MCF 10A (cell line): ENCODE measurements at regions not wholly inside any gene's neighbourhood (a gene's known extent, or its start where the extent isn't known, plus 50 kb on each side); places are given as distances from the start of the nearest gene placed in this dataset.

Source experiments
- BruUV-seq: library from RNA; stranded (reverse); fragments of 400-500 nt; replicated peaks from 2 replicates; lab custom pipeline; 2021; lab: Mats Ljungman, UMichigan
- CTCF ChIA-PET: fragments of 300-600 bp; sonication (Branson Sonifier 250); formaldehyde crosslinking; extraction: SDS; loops from one replicate; lab custom pipeline; 2021; ENCODE audit warnings: antibody characterized with exemption, inconsistent platforms; lab: Yijun Ruan, JAX
- POLR2A ChIA-PET: fragments of 300-600, 350-650 bp; sonication (Branson Sonifier 250); formaldehyde crosslinking; extraction: SDS; loops from one replicate; lab custom pipeline; 2020; ENCODE audit warnings: antibody characterized with exemption, inconsistent platforms; lab: Yijun Ruan, JAX
- DNase-seq: peaks from one replicate; pipeline ENCODE4 v3.0.0-alpha.2; 2018; ENCODE audit not compliant: unreplicated experiment
- H3K27ac Mint-ChIP-seq: one replicate; pipeline ENCODE4 v1.8.0; 2022; ENCODE audit warnings: mild to moderate bottlenecking, low read depth, mixed read lengths; ENCODE audit not compliant: unreplicated experiment
- H3K27me3 Mint-ChIP-seq: one replicate; pipeline ENCODE4 v1.8.0; 2022; ENCODE audit warnings: mixed read lengths; ENCODE audit not compliant: insufficient read depth, unreplicated experiment
- H3K36me3 Mint-ChIP-seq: one replicate; pipeline ENCODE4 v1.8.0; 2022; ENCODE audit warnings: mild to moderate bottlenecking, moderate library complexity, mixed read lengths; ENCODE audit not compliant: insufficient read depth, unreplicated experiment
- H3K4me1 Mint-ChIP-seq: one replicate; pipeline ENCODE4 v1.8.0; 2022; ENCODE audit warnings: mixed read lengths; ENCODE audit not compliant: insufficient read depth, unreplicated experiment
- H3K4me3 Mint-ChIP-seq: one replicate; pipeline ENCODE4 v1.8.0; 2022; ENCODE audit warnings: mild to moderate bottlenecking, moderate library complexity, mixed read lengths; ENCODE audit not compliant: unreplicated experiment
- H3K9me3 Mint-ChIP-seq: one replicate; pipeline ENCODE4 v1.8.0; 2022; ENCODE audit warnings: mixed read lengths; ENCODE audit not compliant: unreplicated experiment
- CTCF ChIP-seq: fragments of 200-600 bp; IDR thresholded peaks from one replicate; pipeline ENCODE4 v1.8.0; 2022; ENCODE audit warnings: antibody characterized with exemption, mild to moderate bottlenecking; ENCODE audit not compliant: unreplicated experiment
- intact Hi-C: fragments of 100-400 bp; cut with micrococcal nuclease; formaldehyde crosslinking; loops from 2 replicates; pipeline ENCODE4 v1.14.1; 2022

- intact Hi-C loops = no loop called here
- Mint-ChIP-seq H3K27me3 (peaks cover 16% of the 10 kb centered on the region), H3K9me3 (no peaks in the 10 kb centered on the region), H3K4me3 (no peak overlapping the region), H3K4me1 (peaks cover 26% of the 10 kb centered on the region), H3K27ac (peak overlapping the region; percentile 18), H3K36me3 (no peaks in the 10 kb centered on the region)
- ChIA-PET CTCF (interaction anchor here (0.5 to 0.9 kb wide), 2 partner anchors 16 to 76 kb away, joined by 3 read pairs; no protein-coding TSS in a partner anchor), POLR2A (interaction anchor here (1.1 kb wide), 1 partner anchor 8 kb away, joined by 4 read pairs; no protein-coding TSS in a partner anchor)
- TF ChIP-seq CTCF = no peak
- BruUV-seq = no TSS peak
- peak; percentile 63 for DNase-seq
Observed at GRCh38 chr10:7085913-7086589, 324.8 kb downstream of the SFMBT2 start.

GRCh38 chr10:7085147-7085912 lies 325.5 kb downstream of the SFMBT2 start:
- H3K27ac Mint-ChIP-seq = peak overlapping the region; percentile 18
- peaks cover 23% of the 10 kb centered on the region for H3K27me3 Mint-ChIP-seq
- intact Hi-C loops = no loop called here
- BruUV-seq = no TSS peak
- H3K36me3 Mint-ChIP-seq = no peaks in the 10 kb centered on the region
- H3K4me1 Mint-ChIP-seq = peaks cover 20% of the 10 kb centered on the region
- no peak overlapping the region for H3K4me3 Mint-ChIP-seq
- ChIA-PET CTCF (interaction anchor here (0.5 to 1.0 kb wide), 5 partner anchors 16 to 82 kb away, joined by 3 to 4 read pairs (median 3); no protein-coding TSS in a partner anchor), POLR2A (interaction anchor here (0.6 to 1.1 kb wide), 2 partner anchors 8 to 171 kb away, joined by 3 to 4 read pairs; no protein-coding TSS in a partner anchor)
- H3K9me3 Mint-ChIP-seq = no peaks in the 10 kb centered on the region
- TF ChIP-seq CTCF = no peak
- no peak for DNase-seq

- H3K9me3 Mint-ChIP-seq = no peaks in the 10 kb centered on the region
- no TSS peak for BruUV-seq
- no peak overlapping the region for H3K4me3 Mint-ChIP-seq
- peak; percentile 13 for DNase-seq
- ChIA-PET CTCF (interaction anchor here (0.6 to 1.0 kb wide), 3 partner anchors 30 to 1143 kb away, joined by 3 to 4 read pairs (median 3); no protein-coding TSS in a partner anchor), POLR2A (no interaction called here)
- H3K4me1 Mint-ChIP-seq = peaks cover 16% of the 10 kb centered on the region
- H3K27ac Mint-ChIP-seq = no peak overlapping the region
- TF ChIP-seq CTCF = no peak
- intact Hi-C loops = no loop called here
- peaks cover 23% of the 10 kb centered on the region for H3K27me3 Mint-ChIP-seq
- H3K36me3 Mint-ChIP-seq = no peaks in the 10 kb centered on the region
Observed at GRCh38 chr10:7084280-7085005, 326.4 kb downstream of the SFMBT2 start.

- peaks cover 23% of the 10 kb centered on the region for H3K27me3 Mint-ChIP-seq
- no peak for TF ChIP-seq CTCF
- peaks cover 11% of the 10 kb centered on the region for H3K4me1 Mint-ChIP-seq
- intact Hi-C loops = no loop called here
- no peak overlapping the region for H3K27ac Mint-ChIP-seq
- H3K36me3 Mint-ChIP-seq = no peaks in the 10 kb centered on the region
- DNase-seq = no peak
- no TSS peak for BruUV-seq
- no peaks in the 10 kb centered on the region for H3K9me3 Mint-ChIP-seq
- POLR2A ChIA-PET = no interaction called here
- CTCF ChIA-PET = no interaction called here
- no peak overlapping the region for H3K4me3 Mint-ChIP-seq
Observed at GRCh38 chr10:7082967-7083366, 327.9 kb downstream of the SFMBT2 start.
